ENCODE measurements at regions not wholly inside any gene's neighbourhood (a gene's known extent, or its start where the extent isn't known, plus 50 kb on each side); places are given as distances from the start of the nearest gene placed in this dataset.

DNA sequence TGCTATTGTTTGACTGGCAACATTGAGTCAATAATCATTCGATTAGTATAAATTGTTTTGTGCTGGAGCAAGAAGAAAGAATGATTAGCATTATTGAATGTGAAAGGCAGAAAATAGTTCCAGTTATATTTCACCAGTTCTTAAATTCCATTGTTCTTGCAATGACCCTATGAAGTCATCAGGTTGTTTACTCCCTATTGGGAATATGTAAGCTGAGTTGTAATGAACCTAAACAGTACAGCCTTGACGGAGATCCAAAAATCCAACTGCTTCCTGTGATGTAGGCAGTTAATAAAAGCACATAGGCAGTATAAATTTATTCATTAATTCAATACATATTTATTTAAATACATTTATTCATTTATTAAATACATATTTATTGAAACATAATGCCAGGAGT lies 947.5 kb downstream of the PCDH7 start:
- Mint-ChIP-seq H3K36me3 (no peaks in the 10 kb centered on the region), H3K27ac (no peak overlapping the region), H3K9me3 (no peaks in the 10 kb centered on the region), H3K4me1 (no peaks in the 10 kb centered on the region), H3K27me3 (ENCODE audit: low read depth in 3 of 3) (peaks cover 0 to 3% (median 2%) of the 10 kb centered on the region in 3 donors), H3K4me3 (no peak overlapping the region)
- no peak for TF ChIP-seq CTCF (IDR thresholded peaks at IDR 0.05)
- Histone ChIP-seq H3K27ac (ENCODE audit: low read depth in 1 of 2, low read length in 2 of 2) (no peak overlapping the region), H3K4me1 (ENCODE audit: control insufficient read depth in 1 of 2, insufficient read depth in 2 of 2, low read length in 2 of 2) (no peaks in the 10 kb centered on the region), H3K9ac (ENCODE audit: insufficient read depth, low read length, poor library complexity, severe bottlenecking) (no peak overlapping the region), H3K27me3 (ENCODE audit: control insufficient read depth in 2 of 2, insufficient read depth in 2 of 2, low read length in 2 of 2) (no peaks in the 10 kb centered on the region), H4K20me1 (ENCODE audit: insufficient read depth, low read length) (no peaks in the 10 kb centered on the region), H3K4me2 (replicated peaks; ENCODE audit: extremely low read depth, low read length, poor library complexity, severe bottlenecking) (no peak overlapping the region), H3K4me3 (replicated peaks in 1 of 3; ENCODE audit: low read depth in 2 of 3, low read length in 3 of 3) (no peak overlapping the region), H3K36me3 (replicated peaks in 1 of 2; ENCODE audit: control insufficient read depth in 1 of 2, insufficient read depth in 2 of 2, low read length in 2 of 2) (no peaks in the 10 kb centered on the region), H3K79me2 (ENCODE audit: insufficient read depth, low read length) (no peaks in the 10 kb centered on the region), H2AFZ (ENCODE audit: insufficient read depth, low read depth, low read length, poor library complexity, severe bottlenecking) (no peak overlapping the region), H3K9me3 (replicated peaks in 1 of 2; ENCODE audit: control insufficient read depth in 1 of 2, insufficient read depth in 1 of 2, low read length in 2 of 2) (no peaks in the 10 kb centered on the region)
- intact Hi-C loops (cut with micrococcal nuclease) = no loop called here
- no CpG with 5 or more reads among the region's 2 CpGs for WGBS (ENCODE audit: insufficient coverage)
- no peak for DNase-seq

DNA sequence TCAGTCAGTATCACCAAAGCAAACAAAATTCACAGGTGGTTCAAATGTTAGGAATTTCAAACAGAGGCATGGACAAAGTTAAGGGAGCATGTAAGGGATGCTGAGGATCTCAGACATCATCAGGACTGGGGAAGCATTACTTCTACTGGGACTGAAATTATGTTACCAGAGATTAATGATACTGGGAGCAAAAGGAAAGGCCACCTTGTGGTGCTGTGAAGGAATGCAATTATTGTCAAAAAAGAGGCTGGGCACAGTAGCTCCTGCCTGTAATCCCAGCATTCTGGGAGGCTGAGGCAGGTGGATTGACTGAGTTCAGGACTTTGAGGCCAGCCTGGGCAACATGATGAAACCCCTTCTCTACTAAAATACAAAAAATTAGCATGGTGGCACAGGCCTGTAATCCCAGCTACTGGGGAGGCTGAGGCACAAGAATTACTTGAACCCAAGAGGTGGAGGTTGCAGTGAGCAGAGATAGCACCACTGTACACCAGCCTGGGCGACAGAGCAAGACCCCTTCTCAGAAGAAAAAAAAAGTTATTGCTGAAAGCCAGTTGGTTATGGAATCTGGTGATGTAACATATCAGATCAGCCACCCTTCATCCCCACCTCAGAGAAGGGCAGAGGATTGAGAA lies 954.3 kb downstream of the PCDH7 start:
- Histone ChIP-seq H3K27ac (ENCODE audit: low read depth in 1 of 2, low read length in 2 of 2) (no peak overlapping the region), H3K9me3 (replicated peaks in 1 of 2; ENCODE audit: control insufficient read depth in 1 of 2, insufficient read depth in 1 of 2, low read length in 2 of 2) (no peaks in the 10 kb centered on the region), H3K27me3 (ENCODE audit: control insufficient read depth in 2 of 2, insufficient read depth in 2 of 2, low read length in 2 of 2) (no peaks in the 10 kb centered on the region), H3K4me2 (replicated peaks; ENCODE audit: extremely low read depth, low read length, poor library complexity, severe bottlenecking) (no peak overlapping the region), H2AFZ (ENCODE audit: insufficient read depth, low read depth, low read length, poor library complexity, severe bottlenecking) (no peak overlapping the region), H3K4me3 (replicated peaks in 1 of 3; ENCODE audit: low read depth in 2 of 3, low read length in 3 of 3) (no peak overlapping the region), H3K36me3 (replicated peaks in 1 of 2; ENCODE audit: control insufficient read depth in 1 of 2, insufficient read depth in 2 of 2, low read length in 2 of 2) (no peaks in the 10 kb centered on the region), H3K9ac (ENCODE audit: insufficient read depth, low read length, poor library complexity, severe bottlenecking) (no peak overlapping the region), H3K4me1 (ENCODE audit: control insufficient read depth in 1 of 2, insufficient read depth in 2 of 2, low read length in 2 of 2) (no peaks in the 10 kb centered on the region), H3K79me2 (ENCODE audit: insufficient read depth, low read length) (no peaks in the 10 kb centered on the region), H4K20me1 (ENCODE audit: insufficient read depth, low read length) (no peaks in the 10 kb centered on the region)
- no peak for DNase-seq
- TF ChIP-seq CTCF (IDR thresholded peaks at IDR 0.05) = peak; percentile 14
- no peak overlapping the region for H3K4me3 Mint-ChIP-seq
- no peak overlapping the region for H3K27ac Mint-ChIP-seq
- no CpG with 5 or more reads among the region's 1 CpG for whole genome bisulfite sequencing (ENCODE audit: insufficient coverage)
- intact Hi-C loops (cut with micrococcal nuclease) = no loop called here
- H3K27me3 Mint-ChIP-seq (ENCODE audit: low read depth in 3 of 3) = peaks cover 0 to 1% (median 0%) of the 10 kb centered on the region in 3 donors
- no peaks in the 10 kb centered on the region for H3K36me3 Mint-ChIP-seq
- no peaks in the 10 kb centered on the region for H3K4me1 Mint-ChIP-seq
- no peaks in the 10 kb centered on the region for H3K9me3 Mint-ChIP-seq
